ENCODE measurements at regions not wholly inside any gene's neighbourhood (a gene's known extent, or its start where the extent isn't known, plus 50 kb on each side); places are given as distances from the start of the nearest gene placed in this dataset.

- no peak for DNase-seq (ENCODE audit: low read depth)
Observed at GRCh38 chr3:76900596-76900995, 139.3 kb upstream of the ROBO2 start.

GRCh38 chr3:76908156-76908555 is 131.7 kb upstream of the ROBO2 start:
- no peak for DNase-seq (ENCODE audit: low read depth)

- no peak for DNase-seq (ENCODE audit: low read depth)
Observed at GRCh38 chr3:76912841-76913383, 127.0 kb upstream of the ROBO2 start.

- no peak for DNase-seq (ENCODE audit: low read depth)
Observed at GRCh38 chr3:76917436-76917835, 122.5 kb upstream of the ROBO2 start.

GRCh38 chr3:76920511-76920910 is 119.4 kb upstream of the ROBO2 start:
- DNase-seq (ENCODE audit: low read depth), result no peak

GRCh38 chr3:76923485-76923884 is 116.4 kb upstream of the ROBO2 start:
- DNase-seq (ENCODE audit: low read depth), result no peak

GRCh38 chr3:76930712-76931111 is 109.2 kb upstream of the ROBO2 start:
- no peak for DNase-seq (ENCODE audit: low read depth)

GRCh38 chr3:76933245-76933644 is 106.7 kb upstream of the ROBO2 start:
- no peak for DNase-seq (ENCODE audit: low read depth)

GRCh38 chr3:76938962-76939361 is 100.9 kb upstream of the ROBO2 start:
- no peak for DNase-seq (ENCODE audit: low read depth)

- DNase-seq (ENCODE audit: low read depth), result no peak
Observed at GRCh38 chr3:76940181-76940770, 99.6 kb upstream of the ROBO2 start.

GRCh38 chr3:76941376-76941775 is 98.5 kb upstream of the ROBO2 start:
- no peak for DNase-seq (ENCODE audit: low read depth)

GRCh38 chr3:76942101-76942500 is 97.8 kb upstream of the ROBO2 start:
- no peak for DNase-seq (ENCODE audit: low read depth)

GRCh38 chr3:76943058-76943457 is 96.8 kb upstream of the ROBO2 start:
- no peak for DNase-seq (ENCODE audit: low read depth)

GRCh38 chr3:76943671-76944070 is 96.2 kb upstream of the ROBO2 start:
- DNase-seq (ENCODE audit: low read depth), result no peak

GRCh38 chr3:76949033-76949432 is 90.9 kb upstream of the ROBO2 start:
- DNase-seq (ENCODE audit: low read depth), result no peak

GRCh38 chr3:76949462-76949861 is 90.4 kb upstream of the ROBO2 start:
- no peak for DNase-seq (ENCODE audit: low read depth)

GRCh38 chr3:76950590-76950989 is 89.3 kb upstream of the ROBO2 start:
- DNase-seq (ENCODE audit: low read depth), result no peak

- no peak for DNase-seq (ENCODE audit: low read depth)
Observed at GRCh38 chr3:76954412-76954811, 85.5 kb upstream of the ROBO2 start.

- no peak for DNase-seq (ENCODE audit: low read depth)
Observed at GRCh38 chr3:76958274-76958673, 81.6 kb upstream of the ROBO2 start.

GRCh38 chr3:76958861-76959260 is 81.0 kb upstream of the ROBO2 start:
- no peak for DNase-seq (ENCODE audit: low read depth)

- no peak for DNase-seq (ENCODE audit: low read depth)
Observed at GRCh38 chr3:76961284-76961683, 78.6 kb upstream of the ROBO2 start.

GRCh38 chr3:76965122-76965725 is 74.7 kb upstream of the ROBO2 start:
- DNase-seq (ENCODE audit: low read depth), result no peak

- no peak for DNase-seq (ENCODE audit: low read depth)
Observed at GRCh38 chr3:76969471-76969870, 70.4 kb upstream of the ROBO2 start.

GRCh38 chr3:76969996-76970615 is 69.8 kb upstream of the ROBO2 start:
- no peak for DNase-seq (ENCODE audit: low read depth)
